K562 (cell line): ENCODE measurements at regions not wholly inside any gene's neighbourhood (a gene's known extent, or its start where the extent isn't known, plus 50 kb on each side); places are given as distances from the start of the nearest gene placed in this dataset.
"Not testable (repeated sequence)": the region's sequence is repeated elsewhere in the genome, so short reads cannot be mapped to it uniquely, and the experiment has no call there.

Source experiments
- ATAC-seq: fragments of 200-7000 bp; cut with Tn5 transposase; 3 replicates; pipeline ENCODE4 v1.9.1; 2020; ENCODE audit warnings: moderate library complexity
- BruUV-seq: library from RNA; stranded (reverse); fragments of 400-500 nt; replicated peaks from 2 replicates; lab custom pipeline; 2021; lab: Mats Ljungman, UMichigan
- CTCF ChIA-PET: fragments of 300-600 bp; formaldehyde crosslinking; extraction: SDS; loops from one replicate; lab custom pipeline; 2021; ENCODE audit warnings: low intra/inter-chr PET ratio; lab: Yijun Ruan, JAX
- POLR2A ChIA-PET: fragments of 300-600, 350-650 bp; sonication (Branson Sonifier 250); formaldehyde crosslinking; extraction: SDS; loops from one replicate; lab custom pipeline; 2021; ENCODE audit warnings: antibody characterized with exemption, inconsistent platforms; lab: Yijun Ruan, JAX
- DNase-seq, 4 experiments: peaks; one replicate each; pipeline versions ENCODE4 v3.0.0 to v3.0.0-alpha.2; 2011 to 2018; ENCODE audit warnings: low spot score in 3 of 4, mixed read lengths in 3 of 4; ENCODE audit errors: extremely low read depth in 1 of 4
- FAIRE-seq: peaks from 2 replicates; lab custom pipeline; 2011; peaks lifted over from hg19 to GRCh38; lab: Jason Lieb, UNC
- H2AFZ ChIP-seq: 2 replicates; pipeline ENCODE4 v1.6.0; 2011; ENCODE audit warnings: low read depth, low read length, control low read depth, inconsistent platforms
- H3K27ac ChIP-seq: fragments of 200-600 bp; 3 replicates; pipeline ENCODE4 v1.8.0; 2011; ENCODE audit warnings: low read depth, mild to moderate bottlenecking, control low read depth, inconsistent platforms, low read length, moderate library complexity, mixed read lengths; ENCODE audit errors: extremely low read depth
- H3K27me3 ChIP-seq, 2 experiments: fragments of 300-600 bp in 1 of 2; 2 replicates in 1 of 2; 3 replicates in 1 of 2; pipeline versions ENCODE4 v1.6.0 to v1.8.0; 2011; ENCODE audit warnings: inconsistent platforms in 2 of 2, low read length in 2 of 2, mild to moderate bottlenecking in 1 of 2, mixed read lengths in 1 of 2, moderate library complexity in 1 of 2; ENCODE audit not compliant: control insufficient read depth in 2 of 2, insufficient read depth in 2 of 2
- H3K36me3 ChIP-seq: fragments of 300-600 bp; 3 replicates; pipeline ENCODE4 v1.8.0; 2011; ENCODE audit warnings: mild to moderate bottlenecking, low read length, inconsistent platforms; ENCODE audit not compliant: control insufficient read depth, insufficient read depth
- H3K4me1 ChIP-seq, 2 experiments: fragments of 200-600 bp in 1 of 2; replicated peaks in 1 of 2; 2 replicates in 1 of 2; 3 replicates in 1 of 2; pipeline versions ENCODE4 v1.5.1 to v1.8.0; 2011; ENCODE audit warnings: inconsistent platforms in 2 of 2, low read length in 2 of 2, mild to moderate bottlenecking in 1 of 2, mixed read lengths in 1 of 2, moderate library complexity in 1 of 2; ENCODE audit not compliant: control insufficient read depth in 2 of 2, insufficient read depth in 2 of 2
- H3K4me2 ChIP-seq: 2 replicates; pipeline ENCODE4 v1.6.1; 2011; ENCODE audit warnings: low read length, control low read depth, inconsistent platforms, mixed read lengths; ENCODE audit not compliant: insufficient read depth
- H3K4me3 ChIP-seq: fragments of 200-600 bp; sonication (generic), shearing (Covaris generic); 2 replicates; pipeline ENCODE4 v1.5.1; 2016; ENCODE audit warnings: control low read depth, inconsistent platforms
- H3K79me2 ChIP-seq: fragments of 200-600 bp; 3 replicates; pipeline ENCODE4 v1.8.0; 2011; ENCODE audit warnings: low read length, inconsistent platforms; ENCODE audit not compliant: control insufficient read depth, insufficient read depth
- H3K9ac ChIP-seq, 2 experiments: 2 replicates each; pipeline versions ENCODE4 v1.6.0 to v1.6.1; 2011; ENCODE audit warnings: low read depth in 2 of 2, low read length in 2 of 2, control low read depth in 1 of 2, inconsistent platforms in 1 of 2, mild to moderate bottlenecking in 1 of 2, mixed read lengths in 1 of 2; ENCODE audit not compliant: insufficient read depth in 1 of 2
- H3K9me1 ChIP-seq: one replicate; pipeline ENCODE4 v1.6.0; 2011; ENCODE audit warnings: inconsistent platforms, mild to moderate bottlenecking, low read length, moderate library complexity; ENCODE audit not compliant: control insufficient read depth, insufficient read depth
- H3K9me3 ChIP-seq: replicated peaks from 2 replicates; pipeline ENCODE4 v1.5.1; 2011; ENCODE audit warnings: low read depth, low read length, inconsistent platforms; ENCODE audit not compliant: control insufficient read depth, insufficient read depth
- H4K20me1 ChIP-seq: replicated peaks from 2 replicates; pipeline ENCODE4 v1.6.1; 2011; ENCODE audit warnings: low read length, inconsistent platforms, mixed read lengths; ENCODE audit not compliant: control insufficient read depth, insufficient read depth
- E2F6 ChIP-seq, 2 experiments: IDR thresholded peaks; 2 replicates each; pipeline ENCODE4 v1.6.1; 2011; ENCODE audit warnings: borderline replicate concordance in 1 of 2, control low read depth in 1 of 2, low read depth in 1 of 2, low read length in 1 of 2, mild to moderate bottlenecking in 1 of 2, mixed read lengths in 1 of 2, moderate library complexity in 1 of 2; ENCODE audit not compliant: insufficient read depth in 1 of 2, insufficient read length in 1 of 2, poor library complexity in 1 of 2, severe bottlenecking in 1 of 2; ENCODE audit errors: extremely low read depth in 1 of 2
- WGBS: fragments of 100-300 bp; shearing (Covaris generic); methylation state at CpG from one replicate; pipeline ENCODE4 v1.1.6; 2016; ENCODE audit warnings: low coverage, mixed read lengths; ENCODE audit not compliant: insufficient coverage; ENCODE audit errors: missing lambda C conversion rate; 5-methylcytosine and 5-hydroxymethylcytosine counted together
- in situ Hi-C: fragments of 300-500 bp; cut with MboI; formaldehyde crosslinking; loops from 4 replicates; pipeline ENCODE4 v1.15.0; 2018; ENCODE audit warnings: inconsistent platforms, mixed read lengths
- intact Hi-C: fragments of 100-400 bp; cut with micrococcal nuclease; formaldehyde crosslinking; loops from 2 replicates; pipeline ENCODE4 v1.14.2; 2022

GRCh38 chr14:105767315-105767714 is 240.9 kb downstream of the TMEM121 start (continued):
- no peak for TF ChIP-seq E2F6 (IDR thresholded peaks at IDR 0.05; ENCODE audit: borderline replicate concordance in 1 of 2, extremely low read depth in 1 of 2, insufficient read depth in 1 of 2, insufficient read length in 1 of 2, low read depth in 1 of 2, low read length in 1 of 2, poor library complexity in 1 of 2, severe bottlenecking in 1 of 2)

- ATAC-seq, DNase-seq, H3K79me2 ChIP-seq, in situ Hi-C loops, H3K36me3 ChIP-seq, H3K4me2 ChIP-seq, CTCF ChIA-PET, H4K20me1 ChIP-seq, H3K27me3 ChIP-seq, H2AFZ ChIP-seq, FAIRE-seq, POLR2A ChIA-PET, H3K9me1 ChIP-seq, H3K9ac ChIP-seq, BruUV-seq, H3K4me1 ChIP-seq, H3K9me3 ChIP-seq, intact Hi-C loops, H3K27ac ChIP-seq, H3K4me3 ChIP-seq: not testable (repeated sequence)
- WGBS, result 11% methylated on average over 5 of the region's 17 CpGs
Observed at GRCh38 chr14:105768039-105768438, 241.7 kb downstream of the TMEM121 start.

- POLR2A ChIA-PET, H4K20me1 ChIP-seq, ATAC-seq, H3K4me1 ChIP-seq, H3K79me2 ChIP-seq, intact Hi-C loops, H2AFZ ChIP-seq, H3K4me2 ChIP-seq, H3K27ac ChIP-seq, H3K36me3 ChIP-seq, BruUV-seq, H3K9me1 ChIP-seq, CTCF ChIA-PET, H3K27me3 ChIP-seq, DNase-seq, H3K4me3 ChIP-seq, H3K9me3 ChIP-seq, in situ Hi-C loops, FAIRE-seq, H3K9ac ChIP-seq: not testable (repeated sequence)
- WGBS, result 0% methylated on average over 6 of the region's 35 CpGs
Observed at GRCh38 chr14:105769061-105769730, 242.8 kb downstream of the TMEM121 start.

GRCh38 chr14:105770619-105771216 is 244.3 kb downstream of the TMEM121 start:
- DNase-seq, H3K4me1 ChIP-seq, H3K27me3 ChIP-seq, H3K79me2 ChIP-seq, H3K4me3 ChIP-seq, H4K20me1 ChIP-seq, H3K9me3 ChIP-seq, in situ Hi-C loops, intact Hi-C loops, POLR2A ChIA-PET, BruUV-seq, CTCF ChIA-PET, H2AFZ ChIP-seq, FAIRE-seq, H3K4me2 ChIP-seq, H3K9me1 ChIP-seq, ATAC-seq, H3K9ac ChIP-seq, H3K36me3 ChIP-seq, H3K27ac ChIP-seq: not testable (repeated sequence)
- 0% methylated on average over 3 of the region's 14 CpGs for WGBS
